HEK293T (cell line): ENCODE measurements at regions not wholly inside any gene's neighbourhood (a gene's known extent, or its start where the extent isn't known, plus 50 kb on each side); places are given as distances from the start of the nearest gene placed in this dataset.

Experiments used
- ARNT ChIP-seq: fragments of 450-650 bp; IDR thresholded peaks from 2 replicates; pipeline ENCODE4 v1.6.1; 2017; ENCODE audit warnings: mild to moderate bottlenecking
- BHLHE40 ChIP-seq: fragments of 450-650 bp; IDR thresholded peaks from 2 replicates; pipeline ENCODE4 v1.6.1; 2016; ENCODE audit warnings: mild to moderate bottlenecking, moderate library complexity, borderline replicate concordance
- CTBP1 ChIP-seq: fragments of 450-650 bp; IDR thresholded peaks from 2 replicates; pipeline ENCODE4 v1.6.1; 2016; ENCODE audit warnings: borderline replicate concordance
- ELF4 ChIP-seq: fragments of 450-650 bp; IDR thresholded peaks from 2 replicates; pipeline ENCODE4 v1.6.1; 2017; ENCODE audit warnings: antibody characterized with exemption
- FOXA1 ChIP-seq: fragments of 450-650 bp; IDR thresholded peaks from 2 replicates; pipeline ENCODE4 v1.6.1; 2016; ENCODE audit warnings: mild to moderate bottlenecking
- FOXK2 ChIP-seq: fragments of 450-650 bp; IDR thresholded peaks from 2 replicates; pipeline ENCODE4 v1.6.1; 2016; ENCODE audit warnings: mild to moderate bottlenecking
- NFRKB ChIP-seq: fragments of 450-650 bp; IDR thresholded peaks from 2 replicates; pipeline ENCODE4 v1.6.1; 2016; ENCODE audit warnings: mild to moderate bottlenecking, moderate library complexity
- SUZ12 ChIP-seq: fragments of 450-650 bp; IDR thresholded peaks from 2 replicates; pipeline ENCODE4 v1.6.1; 2016; ENCODE audit warnings: mild to moderate bottlenecking
- ZNF384 ChIP-seq: fragments of 450-650 bp; IDR thresholded peaks from 2 replicates; pipeline ENCODE4 v1.6.1; 2016
- TF ChIP-seq, protein P1 (sequence below): fragments of 450-650 bp; IDR thresholded peaks from 2 replicates; pipeline ENCODE4 v1.6.1; 2016

DNA sequence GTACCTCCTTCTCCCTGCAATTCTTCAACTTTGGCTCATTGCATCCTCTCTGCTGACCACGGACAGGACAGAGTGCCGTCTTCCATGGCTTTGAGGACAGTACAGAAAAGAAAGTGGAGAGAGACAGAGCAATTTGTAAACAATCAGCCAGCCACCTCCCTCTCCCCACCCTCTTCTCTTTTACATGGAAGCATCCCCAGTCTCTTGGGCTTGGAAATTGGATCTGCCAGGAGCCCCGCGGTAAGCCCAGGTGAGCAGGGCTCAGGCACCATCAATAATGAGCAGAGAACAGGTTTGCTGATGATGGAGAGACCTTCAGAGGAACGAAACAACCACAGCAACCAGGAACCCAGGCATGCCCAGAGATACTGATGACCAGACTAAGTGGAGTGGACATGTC, 194.9 kb upstream of the TNRC6C start:
- no peak for TF ChIP-seq BHLHE40
- no peak for TF ChIP-seq ARNT
- no peak for TF ChIP-seq ELF4
- no peak for TF ChIP-seq SUZ12
- no peak for TF ChIP-seq NFRKB
- TF ChIP-seq ZNF384 = no peak
- TF ChIP-seq CTBP1 = no peak
- no peak for TF ChIP-seq FOXK2
- TF ChIP-seq FOXA1 = no peak
- TF ChIP-seq, protein P1, sequence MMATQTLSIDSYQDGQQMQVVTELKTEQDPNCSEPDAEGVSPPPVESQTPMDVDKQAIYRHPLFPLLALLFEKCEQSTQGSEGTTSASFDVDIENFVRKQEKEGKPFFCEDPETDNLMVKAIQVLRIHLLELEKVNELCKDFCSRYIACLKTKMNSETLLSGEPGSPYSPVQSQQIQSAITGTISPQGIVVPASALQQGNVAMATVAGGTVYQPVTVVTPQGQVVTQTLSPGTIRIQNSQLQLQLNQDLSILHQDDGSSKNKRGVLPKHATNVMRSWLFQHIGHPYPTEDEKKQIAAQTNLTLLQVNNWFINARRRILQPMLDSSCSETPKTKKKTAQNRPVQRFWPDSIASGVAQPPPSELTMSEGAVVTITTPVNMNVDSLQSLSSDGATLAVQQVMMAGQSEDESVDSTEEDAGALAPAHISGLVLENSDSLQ = no peak
